Mucosa of descending colon (tissue), 3 donors: ENCODE measurements at regions not wholly inside any gene's neighbourhood (a gene's known extent, or its start where the extent isn't known, plus 50 kb on each side); places are given as distances from the start of the nearest gene placed in this dataset.

Experiments used
- ATAC-seq: fragments of 200-7000 bp; cut with Tn5 transposase; one replicate; pipeline ENCODE4 v1.9.1; 2020; ENCODE audit warnings: mild to moderate bottlenecking, moderate library complexity
- DNase-seq, 3 donors: peaks; one replicate each; pipeline ENCODE4 v3.0.0-alpha.2; 2020
- H3K36me3 ChIP-seq: fragments of 200-600 bp; one replicate; pipeline ENCODE4 v1.8.0; 2021; ENCODE audit warnings: low read depth, mild to moderate bottlenecking
- H3K4me1 ChIP-seq: fragments of 200-600 bp; one replicate; pipeline ENCODE4 v1.8.0; 2021; ENCODE audit warnings: low read depth, mild to moderate bottlenecking
- H3K4me3 ChIP-seq: fragments of 200-600 bp; one replicate; pipeline ENCODE4 v1.8.0; 2021; ENCODE audit warnings: mild to moderate bottlenecking
- H3K9me3 ChIP-seq: fragments of 200-600 bp; one replicate; pipeline ENCODE4 v1.8.0; 2021; ENCODE audit warnings: mild to moderate bottlenecking
- CTCF ChIP-seq: fragments of 200-600 bp; IDR thresholded peaks from one replicate; pipeline ENCODE4 v1.8.0; 2022; ENCODE audit warnings: antibody characterized with exemption, mild to moderate bottlenecking
- intact Hi-C, 2 donors: fragments of 100-400 bp; cut with DNase I in 1 of 2; cut with micrococcal nuclease in 1 of 2; formaldehyde crosslinking; loops; one replicate each; pipeline versions ENCODE4 v1.11.0 to v1.11.1; 2022; cut with DNase I, micrococcal nuclease
- donor health status: DM: no; HTN: no; CAD: no; lungs with moderate emphysema.
- donor health status: DM: no; HTN: no; CAD: no.
- donor health status: DM: no; HTN: yes; CAD: no.

GRCh38 chr5:7181841-7182240 is 214.1 kb upstream of the ADCY2 start:
- no peaks in the 10 kb centered on the region for H3K36me3 ChIP-seq
- DNase-seq (peak in 1 of 3 donors; percentile 54), ATAC-seq (peak; percentile 94)
- no peak for TF ChIP-seq CTCF
- peaks cover 6% of the 10 kb centered on the region for H3K4me1 ChIP-seq
- no peak overlapping the region for H3K4me3 ChIP-seq
- intact Hi-C loops: no loop called here
- no peaks in the 10 kb centered on the region for H3K9me3 ChIP-seq

GRCh38 chr5:7185742-7186141 is 210.2 kb upstream of the ADCY2 start:
- DNase-seq (no peak), ATAC-seq (no peak)
- Histone ChIP-seq H3K4me1 (no peaks in the 10 kb centered on the region), H3K36me3 (no peaks in the 10 kb centered on the region), H3K4me3 (no peak overlapping the region), H3K9me3 (no peaks in the 10 kb centered on the region)
- TF ChIP-seq CTCF: no peak
- intact Hi-C loops: no loop called here

GRCh38 chr5:7186818-7187217 is 209.1 kb upstream of the ADCY2 start:
- Histone ChIP-seq H3K36me3 (no peaks in the 10 kb centered on the region), H3K9me3 (no peaks in the 10 kb centered on the region), H3K4me3 (no peak overlapping the region), H3K4me1 (no peaks in the 10 kb centered on the region)
- intact Hi-C loops: no loop called here
- DNase-seq: no peak
- TF ChIP-seq CTCF: no peak
- no peak for ATAC-seq

GRCh38 chr5:7190712-7191250 is 205.2 kb upstream of the ADCY2 start:
- no peak overlapping the region for H3K4me3 ChIP-seq
- TF ChIP-seq CTCF: no peak
- no peak for ATAC-seq
- H3K36me3 ChIP-seq: no peaks in the 10 kb centered on the region
- DNase-seq: no peak
- intact Hi-C loops: no loop called here
- H3K9me3 ChIP-seq: no peaks in the 10 kb centered on the region
- no peaks in the 10 kb centered on the region for H3K4me1 ChIP-seq

- no peak for ATAC-seq
- Histone ChIP-seq H3K4me1 (no peaks in the 10 kb centered on the region), H3K9me3 (no peaks in the 10 kb centered on the region), H3K36me3 (no peaks in the 10 kb centered on the region), H3K4me3 (no peak overlapping the region)
- intact Hi-C loops: no loop called here
- TF ChIP-seq CTCF: no peak
- no peak for DNase-seq
Measured at GRCh38 chr5:7192016-7192415, 203.9 kb upstream of the ADCY2 start.

GRCh38 chr5:7202846-7203245 is 193.1 kb upstream of the ADCY2 start:
- no peak for DNase-seq
- H3K4me1 ChIP-seq: no peaks in the 10 kb centered on the region
- intact Hi-C loops: no loop called here

More at GRCh38 chr5:7202846-7203245, 193.1 kb upstream of the ADCY2 start:
- ATAC-seq: no peak
- H3K4me3 ChIP-seq: no peak overlapping the region
- no peak for TF ChIP-seq CTCF
- no peaks in the 10 kb centered on the region for H3K9me3 ChIP-seq
- H3K36me3 ChIP-seq: no peaks in the 10 kb centered on the region
